Non-pigmented ciliary epithelial cell (primary cell): ENCODE measurements at regions not wholly inside any gene's neighbourhood (a gene's known extent, or its start where the extent isn't known, plus 50 kb on each side); places are given as distances from the start of the nearest gene placed in this dataset.

ENCODE experiments used
- DNase-seq: peaks from one replicate; pipeline ENCODE4 v3.0.0-alpha.2; 2010; ENCODE audit warnings: low read depth

- DNase-seq: no peak
Observed at GRCh38 chr6:140592877-140593276, 1218.4 kb upstream of the CITED2 start.

GRCh38 chr6:140590641-140591040 is 1216.2 kb upstream of the CITED2 start:
- DNase-seq: no peak

DNA sequence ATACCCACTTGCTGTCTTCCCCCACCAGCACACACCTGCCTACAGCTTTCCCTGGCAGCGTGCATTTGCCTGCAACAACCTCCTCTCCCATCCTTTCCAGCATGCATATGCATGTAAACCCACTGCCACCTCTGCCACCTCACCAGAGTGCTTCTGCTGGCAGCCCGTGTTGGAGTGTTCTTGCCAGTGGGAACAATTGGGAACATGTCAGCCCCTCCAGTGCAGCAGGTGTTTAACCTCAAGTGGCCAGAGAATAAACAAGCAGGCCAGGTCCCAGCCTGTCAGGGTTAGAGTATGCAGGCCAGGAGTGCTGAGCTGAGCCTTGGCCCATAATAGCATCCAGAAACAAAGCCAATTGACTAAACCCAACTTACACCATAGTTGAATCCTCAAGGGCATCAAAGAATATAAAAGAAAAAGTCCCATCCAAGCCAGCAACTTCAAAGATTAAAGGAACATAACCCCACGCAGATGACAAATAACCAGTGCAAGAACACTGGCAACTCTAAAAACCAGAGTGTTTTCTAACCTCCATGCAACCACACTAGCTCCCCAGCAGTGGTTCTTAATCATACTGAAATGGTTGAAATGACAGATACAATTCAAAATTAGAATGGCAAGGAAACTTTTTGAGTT is 1212.1 kb upstream of the CITED2 start:
- DNase-seq: no peak

DNA sequence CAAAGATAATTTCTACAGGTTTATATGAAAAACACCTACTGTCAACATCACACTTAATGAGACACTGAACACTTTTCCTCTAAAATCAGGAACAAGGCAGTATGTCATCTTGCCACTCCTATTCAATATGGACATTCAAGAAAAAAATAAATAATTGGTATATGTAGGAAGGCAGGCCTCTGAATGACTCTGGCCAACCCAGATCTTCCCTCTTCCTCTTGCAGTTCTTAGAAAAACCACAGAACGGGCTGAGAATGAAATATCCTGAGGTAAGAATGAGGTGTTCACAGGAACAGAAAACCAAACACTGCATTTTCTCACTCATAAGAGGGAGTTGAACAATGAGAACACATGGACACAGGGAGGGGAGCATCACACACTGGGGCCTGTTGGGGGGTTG is 1207.2 kb upstream of the CITED2 start:
- no peak for DNase-seq

GRCh38 chr6:140579918-140580317 is 1205.5 kb upstream of the CITED2 start:
- DNase-seq: no peak

- DNase-seq: no peak
Observed at GRCh38 chr6:140576004-140576555, 1201.6 kb upstream of the CITED2 start.

GRCh38 chr6:140572867-140573266 is 1198.4 kb upstream of the CITED2 start:
- DNase-seq: no peak

GRCh38 chr6:140572129-140572528 is 1197.7 kb upstream of the CITED2 start:
- DNase-seq: peak; percentile 76

DNA sequence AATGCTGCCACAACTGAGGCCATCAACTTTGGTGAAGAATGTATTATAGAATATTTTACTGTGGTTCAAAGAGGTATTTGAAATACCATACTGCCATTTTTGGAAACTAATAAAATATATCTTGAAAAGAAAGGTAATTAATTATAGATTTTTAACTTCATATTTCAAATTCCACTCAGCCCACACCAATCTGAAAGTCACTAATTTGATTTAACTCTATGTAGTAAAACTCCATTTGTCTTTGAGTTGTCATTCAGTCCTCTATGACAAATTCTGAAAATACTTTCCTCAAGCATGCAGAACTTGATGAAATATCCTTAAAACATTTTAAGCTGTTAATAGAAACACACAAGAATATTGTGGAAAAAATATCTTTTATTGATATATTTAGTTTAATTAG is 1196.7 kb upstream of the CITED2 start:
- DNase-seq: no peak

DNA sequence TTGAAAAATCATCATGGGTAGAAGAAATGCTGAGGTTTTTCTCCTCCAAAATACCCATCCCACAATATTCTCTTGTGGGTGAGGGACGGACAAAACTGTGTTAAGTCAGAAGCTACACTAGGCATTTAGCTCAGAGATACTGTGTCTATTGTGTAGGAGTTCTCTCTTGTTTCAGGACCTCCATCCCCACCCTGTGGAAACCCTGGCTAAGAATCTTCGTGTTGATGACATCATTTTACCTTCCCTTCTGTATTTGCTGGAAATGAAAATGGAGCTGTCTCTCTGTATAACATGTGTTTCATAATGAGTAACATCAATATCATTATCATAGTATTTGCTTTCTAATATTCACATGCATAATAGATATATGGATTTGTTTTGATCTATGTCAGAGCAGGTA is 1193.0 kb upstream of the CITED2 start:
- no peak for DNase-seq

DNA sequence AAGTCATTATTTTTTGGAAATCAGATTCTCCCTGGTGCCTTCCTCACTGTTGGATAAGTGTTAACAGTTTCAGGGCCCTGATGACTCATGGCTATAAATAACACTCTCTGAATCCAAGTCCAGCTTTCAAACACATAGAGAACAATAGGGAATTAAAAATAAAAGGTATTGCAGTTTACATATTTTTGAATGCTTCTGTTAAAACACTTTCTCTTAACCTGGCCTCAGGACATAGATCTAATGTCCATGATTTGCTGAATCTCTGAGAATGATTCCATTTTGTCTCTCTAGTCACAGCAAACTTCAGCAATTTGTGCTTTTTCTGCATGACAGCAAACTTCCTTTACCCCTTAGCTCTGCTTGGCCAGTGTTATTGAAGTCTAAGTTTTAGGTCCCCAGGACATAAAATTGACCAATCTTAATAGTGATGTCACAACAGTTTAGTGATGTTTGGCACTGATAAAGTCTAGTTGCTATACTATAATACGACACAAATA is 1192.4 kb upstream of the CITED2 start:
- DNase-seq: peak; percentile 30

DNA sequence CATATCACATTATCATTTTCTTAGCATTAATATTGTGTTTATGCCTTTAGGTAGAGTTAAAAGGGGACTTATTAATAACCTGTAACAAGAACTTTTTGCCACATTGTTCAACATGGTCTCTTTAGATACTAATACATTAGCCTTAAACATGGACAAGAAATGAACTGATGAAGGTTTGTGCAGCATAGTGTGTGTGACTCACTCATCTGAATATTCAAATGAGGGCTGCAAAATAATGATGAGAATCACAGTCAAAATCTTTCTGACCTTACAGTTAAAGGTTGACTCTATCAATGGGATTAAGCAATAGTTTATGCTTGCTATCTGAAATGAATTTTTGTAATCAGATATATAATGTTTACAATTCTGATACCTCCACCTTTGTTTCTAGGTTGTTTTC is 1189.3 kb upstream of the CITED2 start:
- no peak for DNase-seq

DNA sequence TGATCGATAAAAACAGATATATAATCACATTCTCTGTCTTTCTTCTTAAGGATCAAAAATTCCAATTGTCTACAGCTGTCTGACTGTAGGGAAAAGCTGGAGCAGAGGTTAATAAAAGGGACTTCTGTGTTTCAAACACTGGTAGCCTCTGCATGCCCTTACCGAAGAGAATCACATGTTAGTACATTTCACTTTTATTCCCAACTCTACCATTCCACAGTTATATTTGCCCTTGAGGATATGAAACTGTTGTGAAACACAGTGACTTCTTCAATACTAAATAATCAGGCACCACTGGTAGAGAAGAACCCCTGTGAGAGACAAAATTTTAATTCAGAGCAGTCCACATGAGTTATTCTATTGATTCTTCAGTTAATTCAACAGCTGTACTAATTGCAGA is 1187.3 kb upstream of the CITED2 start:
- DNase-seq: no peak

GRCh38 chr6:140560671-140561070 is 1186.2 kb upstream of the CITED2 start:
- DNase-seq: no peak

GRCh38 chr6:140559458-140559857 is 1185.0 kb upstream of the CITED2 start:
- DNase-seq: no peak

- no peak for DNase-seq
Observed at GRCh38 chr6:140554421-140554820, 1180.0 kb upstream of the CITED2 start.

DNA sequence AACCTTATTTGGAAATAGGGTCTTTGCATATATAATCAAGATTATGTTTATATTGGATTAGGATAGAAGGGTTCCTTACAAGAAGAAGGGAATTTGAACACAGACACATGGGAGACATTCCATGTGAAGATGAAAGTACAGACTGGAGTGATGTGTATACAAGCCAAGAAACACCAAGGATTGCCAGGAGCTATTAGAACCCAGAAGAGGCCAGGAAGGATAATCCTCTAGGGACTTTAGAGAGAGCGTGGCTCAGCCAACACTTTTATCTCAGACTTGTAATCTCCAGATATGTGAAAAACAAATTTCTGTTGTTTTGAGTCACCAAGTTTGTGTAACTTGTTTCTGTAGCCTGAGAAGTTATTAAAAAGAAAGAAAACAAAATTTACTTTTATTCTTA is 1173.9 kb upstream of the CITED2 start:
- no peak for DNase-seq

DNA sequence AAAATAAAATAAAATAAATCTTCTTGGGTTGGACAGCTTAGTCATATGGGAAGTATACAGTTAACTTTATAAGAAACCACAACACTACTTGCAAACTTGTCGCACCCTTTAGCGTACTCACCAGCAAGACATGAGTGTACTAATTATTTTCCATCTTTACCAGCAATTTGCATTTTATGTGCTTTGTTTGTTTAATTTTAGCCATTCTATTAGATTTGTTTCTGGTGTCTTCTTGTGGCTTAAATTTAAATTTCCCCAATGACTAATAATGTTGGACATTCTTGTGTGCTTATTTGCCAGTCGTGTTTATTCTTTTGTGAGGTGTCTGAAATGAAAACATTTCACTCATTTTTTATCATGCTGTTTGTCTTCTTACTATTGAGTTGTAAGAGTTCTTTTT is 1172.2 kb upstream of the CITED2 start:
- no peak for DNase-seq

- no peak for DNase-seq
Observed at GRCh38 chr6:140544431-140544830, 1170.0 kb upstream of the CITED2 start.

DNA sequence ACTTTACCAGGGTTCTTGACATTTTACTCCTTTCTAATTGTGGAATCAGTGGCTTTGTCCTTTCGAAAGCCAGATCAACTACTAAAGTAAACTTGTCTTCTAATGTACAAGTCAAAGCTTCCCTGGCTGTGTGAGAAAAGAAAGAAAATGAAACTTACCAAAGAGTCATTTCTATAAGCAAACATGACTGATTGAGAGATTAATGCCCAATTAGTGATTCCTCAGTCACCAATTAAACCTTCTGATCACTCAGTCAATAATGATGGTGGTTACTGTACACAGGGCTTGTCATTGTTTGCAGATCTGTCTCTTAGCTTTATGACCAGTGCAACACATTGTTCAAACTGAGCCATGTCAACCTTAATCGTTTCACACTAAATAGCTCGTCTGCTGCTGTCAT is 1168.4 kb upstream of the CITED2 start:
- DNase-seq: no peak

DNA sequence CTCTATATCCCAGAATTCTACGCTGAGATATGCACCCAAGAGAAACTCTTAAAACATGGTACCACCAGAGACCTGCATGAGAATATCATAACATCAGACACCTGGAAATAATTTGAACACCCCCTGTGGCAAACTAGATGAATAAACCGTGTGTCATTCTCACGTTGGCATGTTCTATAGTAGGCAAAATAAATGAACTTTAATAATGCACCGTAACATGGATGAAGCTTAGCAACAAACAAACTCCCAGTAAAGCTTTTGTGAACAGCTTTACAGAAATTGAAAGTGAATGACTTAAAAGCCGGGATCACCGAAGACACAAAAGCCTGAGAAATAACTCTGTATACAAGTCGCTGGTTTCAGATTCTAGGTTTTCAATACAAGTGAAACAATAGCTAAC is 1166.8 kb upstream of the CITED2 start:
- no peak for DNase-seq

- no peak for DNase-seq
Observed at GRCh38 chr6:140540743-140541142, 1166.3 kb upstream of the CITED2 start.

- no peak for DNase-seq
Observed at GRCh38 chr6:140538926-140539325, 1164.5 kb upstream of the CITED2 start.
